Ishikawa (cell line): ENCODE measurements at regions not wholly inside any gene's neighbourhood (a gene's known extent, or its start where the extent isn't known, plus 50 kb on each side); places are given as distances from the start of the nearest gene placed in this dataset.

ENCODE experiments used
- CEBPB ChIP-seq: IDR thresholded peaks from 2 replicates; pipeline ENCODE4 v1.6.1; 2012
- CREB1 ChIP-seq: IDR thresholded peaks from 2 replicates; pipeline ENCODE4 v1.6.1; 2012; ENCODE audit warnings: low read depth
- EGR1 ChIP-seq: IDR thresholded peaks from 2 replicates; pipeline ENCODE4 v1.6.1; 2012
- EP300 ChIP-seq: IDR thresholded peaks from 2 replicates; pipeline ENCODE4 v1.6.1; 2012; ENCODE audit warnings: borderline replicate concordance
- FOXM1 ChIP-seq: IDR thresholded peaks from 2 replicates; pipeline ENCODE4 v1.6.1; 2012; ENCODE audit warnings: low read depth, borderline replicate concordance
- MAX ChIP-seq: IDR thresholded peaks from 2 replicates; pipeline ENCODE4 v1.6.1; 2012
- NFIC ChIP-seq: IDR thresholded peaks from 2 replicates; pipeline ENCODE4 v1.6.1; 2012
- RAD21 ChIP-seq: IDR thresholded peaks from 2 replicates; pipeline ENCODE4 v1.6.1; 2012; ENCODE audit warnings: low read depth
- REST ChIP-seq: IDR thresholded peaks from 2 replicates; pipeline ENCODE4 v1.6.1; 2012; ENCODE audit warnings: low read depth, mild to moderate bottlenecking
- TAF1 ChIP-seq: IDR thresholded peaks from 2 replicates; pipeline ENCODE4 v1.6.1; 2012; ENCODE audit warnings: low read depth, mild to moderate bottlenecking
- TCF12 ChIP-seq: IDR thresholded peaks from 2 replicates; pipeline ENCODE4 v1.6.1; 2012; ENCODE audit warnings: low read depth
- TEAD4 ChIP-seq: IDR thresholded peaks from 2 replicates; pipeline ENCODE4 v1.6.1; 2012
- USF1 ChIP-seq: IDR thresholded peaks from 2 replicates; pipeline ENCODE4 v1.6.1; 2012
- YY1 ChIP-seq: IDR thresholded peaks from 2 replicates; pipeline ENCODE4 v1.6.1; 2012; ENCODE audit warnings: low read depth
- ZBTB7A ChIP-seq: IDR thresholded peaks from 2 replicates; pipeline ENCODE4 v1.6.1; 2012; ENCODE audit warnings: low read depth

GRCh38 chr3:105979961-105980360 lies 111.1 kb upstream of the CBLB start:
- no peak for TF ChIP-seq MAX
- TF ChIP-seq CREB1 = no peak
- no peak for TF ChIP-seq EP300
- no peak for TF ChIP-seq EGR1
- TF ChIP-seq TAF1 = no peak
- TF ChIP-seq NFIC = no peak
- TF ChIP-seq REST = no peak
- TF ChIP-seq TCF12 = no peak
- TF ChIP-seq YY1 = no peak
- TF ChIP-seq CEBPB = no peak
- TF ChIP-seq RAD21 = no peak
- no peak for TF ChIP-seq FOXM1
- TF ChIP-seq USF1 = no peak

- TF ChIP-seq EGR1 (no peak), FOXM1 (no peak), TEAD4 (no peak), REST (no peak), EP300 (no peak), ZBTB7A (no peak), TCF12 (no peak), TAF1 (no peak), CEBPB (no peak), YY1 (no peak)
Observed at GRCh38 chr3:105982207-105982606, 113.4 kb upstream of the CBLB start.

- TF ChIP-seq ZBTB7A (no peak), TCF12 (no peak), REST (no peak), EGR1 (no peak), CREB1 (no peak), CEBPB (no peak)
Observed at GRCh38 chr3:105984837-105985236, 116.0 kb upstream of the CBLB start.

- no peak for TF ChIP-seq USF1
- TF ChIP-seq REST = no peak
- TF ChIP-seq TAF1 = no peak
- TF ChIP-seq FOXM1 = no peak
- TF ChIP-seq EGR1 = no peak
- no peak for TF ChIP-seq MAX
- no peak for TF ChIP-seq YY1
Observed at GRCh38 chr3:105987809-105988208, 119.0 kb upstream of the CBLB start.
